Stimulated activated CD4-positive, alpha-beta T cell treated with anti-CD3 and anti-CD28 coated beads, TNF-alpha, amount 100 ng/mL, for 1 hour (primary cell): ENCODE measurements at regions not wholly inside any gene's neighbourhood (a gene's known extent, or its start where the extent isn't known, plus 50 kb on each side); places are given as distances from the start of the nearest gene placed in this dataset.
"Not testable (repeated sequence)": the region's sequence is repeated elsewhere in the genome, so short reads cannot be mapped to it uniquely, and the experiment has no call there.

Experiments
- DNase-seq, 3 donors: peaks; one replicate each; pipeline ENCODE4 v3.0.0-alpha.2; 2020; ENCODE audit warnings: low read depth in 3 of 3, low spot score in 1 of 3

- not testable (repeated sequence) for DNase-seq
Measured at GRCh38 chr1:196366-196765, 255.1 kb downstream of the OR4F29 start.

GRCh38 chr1:191296-192049 lies 260.0 kb downstream of the OR4F29 start:
- DNase-seq, result not testable (repeated sequence)

GRCh38 chr1:190678-191077 lies 260.8 kb downstream of the OR4F29 start:
- not testable (repeated sequence) for DNase-seq

DNA sequence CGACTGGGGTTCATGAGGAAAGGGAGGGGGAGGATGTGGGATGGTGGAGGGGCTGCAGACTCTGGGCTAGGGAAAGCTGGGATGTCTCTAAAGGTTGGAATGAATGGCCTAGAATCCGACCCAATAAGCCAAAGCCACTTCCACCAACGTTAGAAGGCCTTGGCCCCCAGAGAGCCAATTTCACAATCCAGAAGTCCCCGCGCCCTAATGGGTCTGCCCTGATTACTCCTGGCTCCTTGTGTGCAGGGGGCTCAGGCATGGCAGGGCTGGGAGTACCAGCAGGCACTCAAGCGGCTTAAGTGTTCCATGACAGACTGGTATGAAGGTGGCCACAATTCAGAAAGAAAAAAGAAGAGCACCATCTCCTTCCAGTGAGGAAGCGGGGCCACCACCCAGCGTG lies 261.6 kb downstream of the OR4F29 start:
- DNase-seq, result not testable (repeated sequence)

- not testable (repeated sequence) for DNase-seq
Measured at GRCh38 chr1:189270-189669, 262.2 kb downstream of the OR4F29 start.

- DNase-seq, result not testable (repeated sequence)
Measured at GRCh38 chr1:187298-187697, 264.2 kb downstream of the OR4F29 start.

- not testable (repeated sequence) for DNase-seq
Measured at GRCh38 chr1:186691-187131, 264.8 kb downstream of the OR4F29 start.

DNA sequence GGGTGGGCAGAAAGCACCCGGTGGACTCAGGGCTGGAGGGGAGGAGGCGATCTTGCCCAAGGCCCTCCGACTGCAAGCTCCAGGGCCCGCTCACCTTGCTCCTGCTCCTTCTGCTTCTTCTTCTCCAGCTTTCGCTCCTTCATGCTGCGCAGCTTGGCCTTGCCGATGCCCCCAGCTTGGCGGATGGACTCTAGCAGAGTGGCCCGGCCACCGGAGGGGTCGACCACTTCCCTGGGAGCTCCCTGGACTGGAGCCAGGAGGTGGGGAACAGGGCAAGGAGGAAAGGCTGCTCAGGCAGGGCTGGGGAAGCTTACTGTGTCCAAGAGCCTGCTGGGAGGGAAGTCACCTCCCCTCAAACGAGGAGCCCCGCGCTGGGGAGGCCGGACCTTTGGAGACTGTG lies 265.3 kb downstream of the OR4F29 start:
- not testable (repeated sequence) for DNase-seq

DNA sequence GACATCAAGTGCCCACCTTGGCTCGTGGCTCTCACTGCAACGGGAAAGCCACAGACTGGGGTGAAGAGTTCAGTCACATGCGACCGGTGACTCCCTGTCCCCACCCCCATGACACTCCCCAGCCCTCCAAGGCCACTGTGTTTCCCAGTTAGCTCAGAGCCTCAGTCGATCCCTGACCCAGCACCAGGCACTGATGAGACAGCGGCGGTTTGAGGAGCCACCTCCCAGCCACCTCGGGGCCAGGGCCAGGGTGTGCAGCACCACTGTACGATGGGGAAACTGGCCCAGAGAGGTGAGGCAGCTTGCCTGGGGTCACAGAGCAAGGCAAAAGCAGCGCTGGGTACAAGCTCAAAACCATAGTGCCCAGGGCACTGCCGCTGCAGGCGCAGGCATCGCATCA lies 266.0 kb downstream of the OR4F29 start:
- DNase-seq, result not testable (repeated sequence)

DNA sequence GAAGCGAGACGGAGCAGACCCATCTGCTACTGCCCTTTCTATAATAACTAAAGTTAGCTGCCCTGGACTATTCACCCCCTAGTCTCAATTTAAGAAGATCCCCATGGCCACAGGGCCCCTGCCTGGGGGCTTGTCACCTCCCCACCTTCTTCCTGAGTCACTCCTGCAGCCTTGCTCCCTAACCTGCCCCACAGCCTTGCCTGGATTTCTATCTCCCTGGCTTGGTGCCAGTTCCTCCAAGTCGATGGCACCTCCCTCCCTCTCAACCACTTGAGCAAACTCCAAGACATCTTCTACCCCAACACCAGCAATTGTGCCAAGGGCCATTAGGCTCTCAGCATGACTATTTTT lies 267.2 kb downstream of the OR4F29 start:
- DNase-seq, result not testable (repeated sequence)

DNA sequence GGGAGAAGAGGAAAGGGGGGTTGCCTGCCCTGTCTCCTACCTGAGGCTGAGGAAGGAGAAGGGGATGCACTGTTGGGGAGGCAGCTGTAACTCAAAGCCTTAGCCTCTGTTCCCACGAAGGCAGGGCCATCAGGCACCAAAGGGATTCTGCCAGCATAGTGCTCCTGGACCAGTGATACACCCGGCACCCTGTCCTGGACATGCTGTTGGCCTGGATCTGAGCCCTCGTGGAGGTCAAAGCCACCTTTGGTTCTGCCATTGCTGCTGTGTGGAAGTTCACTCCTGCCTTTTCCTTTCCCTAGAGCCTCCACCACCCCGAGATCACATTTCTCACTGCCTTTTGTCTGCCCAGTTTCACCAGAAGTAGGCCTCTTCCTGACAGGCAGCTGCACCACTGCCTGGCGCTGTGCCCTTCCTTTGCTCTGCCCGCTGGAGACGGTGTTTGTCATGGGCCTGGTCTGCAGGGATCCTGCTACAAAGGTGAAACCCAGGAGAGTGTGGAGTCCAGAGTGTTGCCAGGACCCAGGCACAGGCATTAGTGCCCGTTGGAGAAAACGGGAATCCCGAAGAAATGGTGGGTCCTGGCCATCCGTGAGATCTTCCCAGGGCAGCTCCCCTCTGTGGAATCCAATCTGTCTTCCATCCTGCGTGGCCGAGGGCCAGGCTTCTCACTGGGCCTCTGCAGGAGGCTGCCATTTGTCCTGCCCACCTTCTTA lies 267.7 kb downstream of the OR4F29 start:
- DNase-seq, result not testable (repeated sequence)

DNA sequence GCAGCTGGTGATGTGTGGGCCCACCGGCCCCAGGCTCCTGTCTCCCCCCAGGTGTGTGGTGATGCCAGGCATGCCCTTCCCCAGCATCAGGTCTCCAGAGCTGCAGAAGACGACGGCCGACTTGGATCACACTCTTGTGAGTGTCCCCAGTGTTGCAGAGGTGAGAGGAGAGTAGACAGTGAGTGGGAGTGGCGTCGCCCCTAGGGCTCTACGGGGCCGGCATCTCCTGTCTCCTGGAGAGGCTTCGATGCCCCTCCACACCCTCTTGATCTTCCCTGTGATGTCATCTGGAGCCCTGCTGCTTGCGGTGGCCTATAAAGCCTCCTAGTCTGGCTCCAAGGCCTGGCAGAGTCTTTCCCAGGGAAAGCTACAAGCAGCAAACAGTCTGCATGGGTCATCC lies 268.4 kb downstream of the OR4F29 start:
- DNase-seq, result not testable (repeated sequence)

DNA sequence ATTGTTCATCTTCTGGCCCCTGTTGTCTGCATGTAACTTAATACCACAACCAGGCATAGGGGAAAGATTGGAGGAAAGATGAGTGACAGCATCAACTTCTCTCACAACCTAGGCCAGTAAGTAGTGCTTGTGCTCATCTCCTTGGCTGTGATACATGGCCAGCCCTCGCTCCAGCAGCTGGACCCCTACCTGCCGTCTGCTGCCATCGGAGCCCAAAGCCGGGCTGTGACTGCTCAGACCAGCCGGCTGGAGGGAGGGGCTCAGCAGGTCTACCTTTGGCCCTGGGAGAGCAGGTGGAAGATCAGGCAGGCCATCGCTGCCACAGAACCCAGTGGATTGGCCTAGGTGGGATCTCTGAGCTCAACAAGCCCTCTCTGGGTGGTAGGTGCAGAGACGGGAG lies 268.8 kb downstream of the OR4F29 start:
- DNase-seq, result not testable (repeated sequence)

DNA sequence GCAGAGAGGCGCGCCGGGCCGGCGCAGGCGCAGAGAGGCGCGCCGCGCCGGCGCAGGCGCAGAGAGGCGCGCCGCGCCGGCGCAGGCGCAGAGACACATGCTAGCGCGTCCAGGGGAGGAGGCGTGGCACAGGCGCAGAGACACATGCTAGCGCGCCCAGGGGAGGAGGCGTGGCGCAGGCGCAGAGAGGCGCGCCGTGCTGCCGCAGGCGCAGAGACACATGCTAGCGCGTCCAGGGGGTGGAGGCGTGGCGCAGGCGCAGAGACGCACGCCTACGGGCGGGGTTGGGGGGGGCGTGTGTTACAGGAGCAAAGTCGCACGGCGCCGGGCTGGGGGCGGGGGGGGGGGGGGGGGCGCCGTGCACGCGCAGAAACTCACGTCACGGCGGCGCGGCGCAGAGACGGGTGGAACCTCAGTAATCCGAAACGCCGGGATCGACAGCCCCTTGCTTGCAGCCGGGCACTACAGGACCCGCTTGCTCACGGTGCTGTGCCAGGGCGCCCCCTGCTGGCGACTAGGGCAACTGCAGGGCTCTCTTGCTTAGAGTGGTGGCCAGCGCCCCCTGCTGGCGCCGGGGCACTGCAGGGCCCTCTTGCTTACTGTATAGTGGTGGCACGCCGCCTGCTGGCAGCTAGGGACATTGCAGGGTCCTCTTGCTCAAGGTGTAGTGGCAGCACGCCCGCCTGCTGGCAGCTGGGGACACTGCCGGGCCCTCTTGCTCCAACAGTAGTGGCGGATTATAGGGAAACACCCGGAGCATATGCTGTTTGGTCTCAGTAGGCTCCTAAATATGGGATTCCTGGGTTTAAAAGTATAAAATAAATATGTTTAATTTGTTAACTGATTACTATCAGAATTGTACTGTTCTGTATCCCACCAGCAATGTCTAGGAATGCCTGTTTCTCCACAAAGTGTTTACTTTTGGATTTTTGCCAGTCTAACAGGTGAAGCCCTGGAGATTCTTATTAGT lies 269.9 kb downstream of the OR4F29 start:
- peak; percentile 15 to 18 (median 17) for DNase-seq

DNA sequence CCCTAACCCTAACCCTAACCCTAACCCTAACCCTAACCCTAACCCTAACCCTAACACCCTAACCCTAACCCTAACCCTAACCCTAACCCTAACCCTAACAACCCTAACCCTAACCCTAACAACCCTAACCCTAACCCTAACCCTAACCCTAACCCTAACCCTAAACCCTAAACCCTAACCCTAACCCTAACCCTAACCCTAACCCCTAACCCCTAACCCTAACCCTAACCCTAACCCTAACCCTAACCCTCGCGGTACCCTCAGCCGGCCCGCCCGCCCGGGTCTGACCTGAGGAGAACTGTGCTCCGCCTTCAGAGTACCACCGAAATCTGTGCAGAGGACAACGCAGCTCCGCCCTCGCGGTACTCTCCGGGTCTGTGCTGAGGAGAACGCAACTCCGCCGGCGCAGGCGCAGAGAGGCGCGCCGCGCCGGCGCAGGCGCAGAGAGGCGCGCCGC lies 270.7 kb downstream of the OR4F29 start:
- not testable (repeated sequence) for DNase-seq

DNA sequence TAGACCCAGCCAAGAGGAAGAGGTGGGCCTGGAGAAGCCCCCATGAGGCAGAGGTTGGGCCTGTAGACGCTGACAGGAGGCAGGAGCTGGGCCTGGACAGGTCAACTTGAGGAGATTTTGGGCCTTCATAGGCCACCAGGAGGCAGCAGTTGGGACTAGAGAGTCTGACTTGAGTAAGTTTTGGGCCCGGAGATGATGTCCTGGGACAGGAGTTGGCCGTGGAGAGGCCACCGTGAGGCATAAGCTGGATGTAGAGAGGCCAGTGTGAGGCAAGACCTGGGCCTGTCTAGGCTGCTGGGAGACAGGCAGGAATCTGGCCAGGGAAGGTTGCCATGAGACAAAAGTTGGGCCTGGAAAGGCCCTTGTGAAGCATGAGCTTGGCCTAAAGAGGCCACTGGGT lies 312.6 kb downstream of the OR4F29 start:
- not testable (repeated sequence) for DNase-seq

DNA sequence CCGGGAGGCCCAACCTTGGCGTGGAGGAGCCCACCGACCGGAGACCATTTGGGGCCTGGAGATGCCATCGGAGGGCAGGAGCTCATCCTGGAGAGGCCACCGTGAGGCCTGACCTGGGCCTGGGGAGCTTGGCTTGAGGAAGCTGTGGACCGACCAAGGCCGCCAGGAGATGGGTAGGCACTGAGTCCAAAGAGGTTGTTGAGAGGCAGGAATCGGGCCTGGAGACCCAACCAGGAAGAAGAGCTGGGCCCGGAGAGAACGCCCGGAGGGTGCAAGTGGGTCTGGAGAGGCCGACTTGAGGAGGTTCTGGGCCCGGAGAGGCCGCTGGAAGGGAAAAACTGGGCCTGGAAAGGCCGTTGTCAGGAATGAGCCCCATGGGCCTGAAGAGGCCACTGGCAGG lies 313.8 kb downstream of the OR4F29 start:
- DNase-seq, result not testable (repeated sequence)

- not testable (repeated sequence) for DNase-seq
Measured at GRCh38 chr1:136344-136932, 315.0 kb downstream of the OR4F29 start.

DNA sequence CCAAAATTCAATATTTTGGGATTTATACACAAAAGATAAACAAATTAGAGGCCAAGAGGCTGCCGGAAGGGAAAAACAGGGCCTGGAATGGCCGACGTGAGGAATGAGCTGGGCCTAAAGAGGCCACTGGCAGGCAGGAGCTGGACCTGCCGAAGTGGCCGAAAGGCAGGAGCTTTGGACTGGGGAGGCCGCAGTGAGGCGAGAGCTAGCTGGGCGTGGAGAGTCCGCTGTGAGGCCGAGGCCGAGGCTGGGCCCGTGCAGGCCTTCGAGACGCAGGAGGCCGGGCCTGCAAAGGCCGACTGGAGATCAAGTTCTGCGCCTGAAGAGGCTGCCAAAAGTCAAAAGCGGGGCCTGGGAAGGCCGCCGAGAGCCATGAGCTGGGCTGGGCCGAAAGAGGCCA lies 316.5 kb downstream of the OR4F29 start:
- DNase-seq, result not testable (repeated sequence)

- not testable (repeated sequence) for DNase-seq
Measured at GRCh38 chr1:118440-118839, 333.0 kb downstream of the OR4F29 start.

GRCh38 chr1:115534-115933 lies 335.9 kb downstream of the OR4F29 start:
- DNase-seq, result not testable (repeated sequence)
